Body of pancreas (tissue), 4 donors: ENCODE measurements at regions not wholly inside any gene's neighbourhood (a gene's known extent, or its start where the extent isn't known, plus 50 kb on each side); places are given as distances from the start of the nearest gene placed in this dataset. TPM values are rescaled to one million over a fixed set of nuclear protein-coding genes. Genes with fewer than 3 reads are reported as not detected.

Experiments used
- ATAC-seq: fragments of 150-250 bp; one replicate; pipeline ENCODE4 v1.9.1; 2016
- DNase-seq, 4 donors: peaks; one replicate each; pipeline ENCODE4 v3.0.0-alpha.2; 2019
- H3K27ac ChIP-seq, 4 donors: fragments of 200-600 bp; sonication (generic); 1 replicate in 3 of 4; 2 replicates in 1 of 4; pipeline versions ENCODE4 v1.5.1 to v1.6.1; 2016 to 2019; ENCODE audit warnings: mild to moderate bottlenecking in 1 of 4, mixed read lengths in 1 of 4, moderate library complexity in 1 of 4
- H3K27me3 ChIP-seq, 2 donors: fragments of 200-600 bp; sonication (generic); one replicate each; pipeline ENCODE4 v1.6.0; 2016; ENCODE audit warnings: mild to moderate bottlenecking in 1 of 2
- H3K36me3 ChIP-seq, 2 donors: fragments of 200-600 bp; sonication (generic); replicated peaks in 1 of 2; 2 replicates each; pipeline ENCODE4 v1.5.1; 2016; ENCODE audit warnings: low read depth in 2 of 2; ENCODE audit not compliant: insufficient read depth in 1 of 2
- H3K4me1 ChIP-seq: fragments of 200-600 bp; sonication (generic); one replicate; pipeline ENCODE4 v1.6.0; 2016
- H3K4me3 ChIP-seq, 2 donors: fragments of 200-600 bp; sonication (generic); 1 replicate in 1 of 2; 2 replicates in 1 of 2; pipeline ENCODE4 v1.5.1; 2016 to 2019
- H3K9me3 ChIP-seq, 3 donors: fragments of 200-600 bp; sonication (generic); 1 replicate in 2 of 3; 2 replicates in 1 of 3; pipeline ENCODE4 v1.5.1; 2016
- CTCF ChIP-seq, 7 experiments: fragments of 450-650 bp in 4 of 7; fragments of 200-600 bp in 3 of 7; sonication (generic) in 3 of 7; IDR thresholded peaks; one replicate each; pipeline ENCODE4 v1.5.1; 2016 to 2019; ENCODE audit warnings: antibody characterized with exemption in 7 of 7
- POLR2A ChIP-seq, 3 donors: fragments of 450-650 bp; IDR thresholded peaks; one replicate each; pipeline ENCODE4 v1.6.1; 2016; ENCODE audit warnings: antibody characterized with exemption in 3 of 3, mild to moderate bottlenecking in 2 of 3
- intact Hi-C: fragments of 100-400 bp; cut with DNase I; formaldehyde crosslinking; loops from one replicate; pipeline ENCODE4 v1.15.1; 2023
- small RNA-seq: library from RNA; depleted of rRNA; stranded (forward); fragments of <200 nt; gene quantifications from one replicate; pipeline ENCODE3, GENCODE V24; 2016

- peak overlapping the region in 1 of 4 donors; percentile 11 for H3K27ac ChIP-seq
- intact Hi-C loops = no loop called here
- H3K4me1 ChIP-seq = peaks cover 7% of the 10 kb centered on the region
- TF ChIP-seq CTCF (IDR thresholded peaks at IDR 0.05) (no peak), POLR2A (IDR thresholded peaks at IDR 0.05) (no peak)
- H3K27me3 ChIP-seq = no peaks in the 10 kb centered on the region
- peak; percentile 47 for ATAC-seq
- H3K36me3 ChIP-seq = no peaks in the 10 kb centered on the region
- no peaks in the 10 kb centered on the region for H3K9me3 ChIP-seq
- no peak overlapping the region for H3K4me3 ChIP-seq
- DNase-seq = peak in 3 of 4 donors; percentile 11 to 25 (median 12)
Observed at GRCh38 chr2:163794635-163795034, 58.8 kb upstream of the FIGN start.

Small RNA genes in the stretch of these regions (small RNA-seq; reads per million reads assigned to genes)
- gene CYP2C56P = not detected
